ENCODE measurements at regions not wholly inside any gene's neighbourhood (a gene's known extent, or its start where the extent isn't known, plus 50 kb on each side); places are given as distances from the start of the nearest gene placed in this dataset.

GRCh38 chr9:113692256-113692655 is 183.9 kb upstream of the ZNF618 start:
- DNase-seq, result no peak
- in situ Hi-C loops (cut with HindIII; ENCODE audit: low pct_ligation_motif_present, low pct_unique_long_range_greater_than_20kb, low sequenced_read_pairs), result no loop called here

DNA sequence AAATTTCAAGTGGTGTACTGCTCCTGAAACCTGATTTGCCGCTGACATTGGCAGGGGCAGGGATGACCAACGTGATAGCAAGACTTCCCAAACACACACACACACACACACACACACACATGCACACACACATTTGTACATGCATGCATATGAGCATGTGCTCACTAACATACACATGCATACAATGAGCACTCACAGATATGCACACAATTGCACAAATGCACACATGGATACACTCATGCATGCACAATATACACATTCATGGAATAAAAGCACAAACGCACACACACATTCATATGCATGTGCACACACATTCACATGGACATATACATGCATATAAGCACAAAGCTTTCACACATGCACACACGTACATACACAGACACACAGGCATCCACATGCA is 181.2 kb upstream of the ZNF618 start:
- DNase-seq, result no peak
- in situ Hi-C loops (cut with HindIII; ENCODE audit: low pct_ligation_motif_present, low pct_unique_long_range_greater_than_20kb, low sequenced_read_pairs), result no loop called here

DNA sequence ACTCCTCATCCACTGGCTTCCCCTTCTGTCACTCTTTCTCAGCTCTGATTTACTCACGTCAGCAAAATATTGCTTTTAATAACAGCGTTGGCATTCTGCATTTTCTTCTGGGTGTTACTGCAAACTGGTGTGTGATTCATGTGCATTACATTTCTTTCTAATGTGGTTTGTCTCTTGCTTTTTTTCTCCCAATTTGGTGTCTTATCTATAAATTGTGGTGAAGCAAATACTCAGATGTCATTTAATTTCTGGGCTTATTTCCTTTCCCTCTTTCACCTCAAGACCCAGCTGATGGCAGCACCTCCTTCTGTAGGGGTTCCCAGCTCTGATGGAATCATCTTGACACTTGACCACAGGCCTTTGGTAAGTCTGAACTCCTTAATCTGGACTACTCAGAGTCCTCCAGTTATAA is 180.7 kb upstream of the ZNF618 start:
- no peak for DNase-seq
- in situ Hi-C loops (cut with HindIII; ENCODE audit: low pct_ligation_motif_present, low pct_unique_long_range_greater_than_20kb, low sequenced_read_pairs), result no loop called here

GRCh38 chr9:113695901-113696300 is 180.2 kb upstream of the ZNF618 start:
- DNase-seq, result no peak
- in situ Hi-C loops (cut with HindIII; ENCODE audit: low pct_ligation_motif_present, low pct_unique_long_range_greater_than_20kb, low sequenced_read_pairs), result no loop called here

- DNase-seq, result no peak
- in situ Hi-C loops (cut with HindIII; ENCODE audit: low pct_ligation_motif_present, low pct_unique_long_range_greater_than_20kb, low sequenced_read_pairs), result no loop called here
Observed at GRCh38 chr9:113701774-113702755, 174.0 kb upstream of the ZNF618 start.

DNA sequence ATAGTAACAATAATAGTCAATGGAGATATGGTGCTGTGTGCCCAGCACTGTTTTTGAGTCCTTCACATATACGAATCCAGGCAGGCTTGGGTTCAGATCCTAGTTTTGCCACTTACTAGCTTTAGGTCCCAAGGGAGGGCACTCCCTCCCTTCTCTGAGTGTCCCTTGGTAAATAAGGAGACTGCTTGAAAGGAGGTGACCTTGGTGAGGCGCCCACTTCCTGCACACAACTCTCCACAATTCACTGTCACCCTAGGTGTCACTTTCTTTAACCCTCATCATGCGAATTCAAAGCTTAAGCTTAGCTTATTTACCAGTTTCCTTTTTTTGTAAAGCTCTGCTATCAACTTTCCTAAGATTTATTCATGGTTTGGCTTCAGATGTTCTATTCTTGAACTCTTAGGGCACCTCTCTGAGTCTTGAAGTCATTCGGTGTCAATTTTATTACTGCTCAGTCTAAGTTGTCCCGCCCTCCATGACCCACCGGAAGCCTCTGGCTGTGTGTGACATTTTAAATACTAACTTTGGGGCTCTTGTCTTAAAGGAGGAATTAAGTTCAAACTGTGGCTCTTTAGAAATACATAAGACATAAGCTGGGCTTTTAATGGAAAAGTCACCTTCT is 170.7 kb upstream of the ZNF618 start:
- DNase-seq, result no peak
- in situ Hi-C loops (cut with HindIII; ENCODE audit: low pct_ligation_motif_present, low pct_unique_long_range_greater_than_20kb, low sequenced_read_pairs), result no loop called here

DNA sequence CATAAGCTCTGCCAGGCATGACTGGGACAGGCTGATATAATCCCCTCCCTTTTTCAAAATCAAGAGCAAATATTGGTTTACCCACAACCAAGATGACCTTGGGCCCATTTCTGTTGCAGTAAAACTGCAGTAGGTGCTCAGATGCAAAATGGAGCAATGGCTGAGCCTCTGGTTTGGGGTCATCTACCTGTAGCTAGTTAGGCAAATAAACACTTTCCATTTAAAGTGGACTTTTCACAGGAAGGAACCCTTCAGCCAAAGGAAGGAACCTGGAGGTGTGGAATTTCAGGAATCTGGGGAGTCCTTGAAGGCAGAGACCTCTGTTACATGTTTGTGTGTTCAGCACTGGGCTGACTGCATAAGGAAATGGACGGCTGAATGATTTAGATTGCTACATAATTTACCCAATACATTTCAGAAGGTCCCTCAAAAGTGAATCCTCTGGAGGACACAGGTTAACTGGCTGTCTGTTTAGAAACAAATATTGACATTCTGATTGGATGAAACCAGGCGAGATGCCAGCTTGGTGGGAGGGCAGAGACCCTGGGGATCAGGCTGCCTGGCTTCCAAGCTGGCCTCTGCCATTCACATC is 170.1 kb upstream of the ZNF618 start:
- no peak for DNase-seq
- in situ Hi-C loops (cut with HindIII; ENCODE audit: low pct_ligation_motif_present, low pct_unique_long_range_greater_than_20kb, low sequenced_read_pairs), result no loop called here

DNA sequence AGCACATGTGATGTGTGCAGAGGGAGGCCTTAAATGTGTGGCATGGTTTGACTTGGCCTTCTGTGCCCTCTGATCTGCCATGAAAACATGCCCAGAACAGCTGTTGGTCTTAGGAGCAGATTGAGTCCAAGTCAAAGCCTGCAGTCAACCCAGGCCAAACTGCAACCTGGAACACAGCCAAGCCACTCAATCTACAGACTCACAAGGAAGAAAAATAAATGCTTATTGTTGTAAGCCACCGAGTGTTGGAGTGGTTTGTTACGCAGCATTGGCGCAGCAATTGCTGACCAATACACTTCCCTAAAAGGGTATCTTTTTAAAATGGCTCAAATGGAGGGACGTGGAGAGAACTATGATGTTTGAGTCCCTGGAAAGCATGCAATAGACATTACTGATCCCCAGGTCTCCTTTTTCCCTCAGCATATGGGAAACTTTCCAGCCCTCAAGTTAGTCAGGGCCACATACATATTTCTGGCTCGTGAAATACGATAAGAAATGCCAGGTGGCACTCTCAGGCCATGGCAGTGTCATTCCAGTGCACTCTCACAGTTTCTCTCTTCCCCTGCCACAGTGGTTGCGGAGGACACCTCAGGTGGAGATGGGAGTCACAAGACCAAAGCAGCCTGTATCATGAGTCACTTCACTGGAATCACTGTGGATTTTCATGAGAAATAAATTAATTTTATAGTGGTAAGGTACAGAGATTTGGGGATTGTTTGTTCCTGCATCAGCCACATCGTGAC is 168.0 kb upstream of the ZNF618 start:
- no peak for DNase-seq
- in situ Hi-C loops (cut with HindIII; ENCODE audit: low pct_ligation_motif_present, low pct_unique_long_range_greater_than_20kb, low sequenced_read_pairs), result no loop called here

DNA sequence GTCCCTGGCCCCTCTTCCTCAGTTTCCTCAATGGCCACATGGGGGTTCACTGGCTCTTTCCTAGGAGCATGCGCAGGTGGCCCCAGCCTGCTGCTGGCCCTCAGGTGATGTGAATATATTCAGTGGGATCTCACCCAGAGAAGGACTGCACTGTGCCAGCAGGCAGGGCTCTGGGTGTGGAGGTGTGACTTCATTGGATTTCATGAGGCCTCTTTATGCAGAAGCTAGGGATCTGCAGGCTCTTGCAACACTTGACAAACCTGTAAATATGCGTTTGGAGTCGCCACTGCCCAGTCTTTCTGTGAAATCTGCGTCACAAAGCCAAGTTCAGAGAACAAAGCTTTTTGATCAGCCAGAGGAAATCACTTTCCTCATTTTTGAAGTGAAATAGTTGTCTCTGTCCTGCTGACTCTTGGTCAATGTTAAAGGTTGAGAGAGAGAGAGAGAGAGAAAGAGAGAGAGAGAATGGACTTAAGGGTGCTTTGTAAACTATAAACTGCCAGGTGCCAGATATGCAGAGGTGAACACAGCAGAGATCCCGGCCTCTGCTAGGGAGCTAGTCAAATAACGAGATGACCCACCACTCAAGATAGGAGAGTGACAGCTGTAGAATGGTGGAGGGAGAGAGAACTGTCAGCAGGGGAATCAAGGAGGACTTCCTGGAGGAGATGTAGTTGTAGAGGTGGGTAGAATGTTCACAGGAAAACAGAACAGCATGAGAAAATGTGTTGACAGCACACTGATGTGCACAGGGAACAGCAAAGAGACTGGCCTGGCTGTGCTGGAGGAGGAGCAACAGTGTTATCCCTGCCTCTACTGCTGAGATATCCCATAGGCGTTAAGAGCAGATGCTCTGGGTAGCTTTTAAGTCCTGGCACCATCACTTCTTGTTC is 167.0 kb upstream of the ZNF618 start:
- DNase-seq, result no peak
- in situ Hi-C loops (cut with HindIII; ENCODE audit: low pct_ligation_motif_present, low pct_unique_long_range_greater_than_20kb, low sequenced_read_pairs), result no loop called here

GRCh38 chr9:113709721-113710120 is 166.4 kb upstream of the ZNF618 start:
- in situ Hi-C loops (cut with HindIII; ENCODE audit: low pct_ligation_motif_present, low pct_unique_long_range_greater_than_20kb, low sequenced_read_pairs), result no loop called here
- DNase-seq, result no peak

- no peak for DNase-seq
- in situ Hi-C loops (cut with HindIII; ENCODE audit: low pct_ligation_motif_present, low pct_unique_long_range_greater_than_20kb, low sequenced_read_pairs), result no loop called here
Observed at GRCh38 chr9:113711251-113711650, 164.9 kb upstream of the ZNF618 start.

DNA sequence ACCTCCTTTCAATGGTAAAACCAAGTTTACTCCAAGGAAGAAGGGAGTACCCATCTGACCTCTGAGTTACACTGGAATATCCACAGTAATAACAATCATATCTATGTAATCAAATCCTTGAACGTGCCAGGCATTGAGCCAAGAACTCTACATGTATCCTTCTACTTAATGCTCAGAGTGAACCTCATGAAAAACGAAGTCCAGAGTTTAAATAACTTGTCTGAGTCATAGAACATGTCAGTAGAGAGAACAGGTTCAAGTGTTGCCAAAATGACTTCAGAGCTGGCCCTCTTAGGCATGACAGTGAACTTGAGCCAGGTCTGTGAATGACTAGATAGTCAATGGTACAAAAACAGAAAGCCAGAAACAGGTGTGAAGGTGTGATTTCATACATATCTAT is 164.1 kb upstream of the ZNF618 start:
- no peak for DNase-seq
- in situ Hi-C loops (cut with HindIII; ENCODE audit: low pct_ligation_motif_present, low pct_unique_long_range_greater_than_20kb, low sequenced_read_pairs), result no loop called here

DNA sequence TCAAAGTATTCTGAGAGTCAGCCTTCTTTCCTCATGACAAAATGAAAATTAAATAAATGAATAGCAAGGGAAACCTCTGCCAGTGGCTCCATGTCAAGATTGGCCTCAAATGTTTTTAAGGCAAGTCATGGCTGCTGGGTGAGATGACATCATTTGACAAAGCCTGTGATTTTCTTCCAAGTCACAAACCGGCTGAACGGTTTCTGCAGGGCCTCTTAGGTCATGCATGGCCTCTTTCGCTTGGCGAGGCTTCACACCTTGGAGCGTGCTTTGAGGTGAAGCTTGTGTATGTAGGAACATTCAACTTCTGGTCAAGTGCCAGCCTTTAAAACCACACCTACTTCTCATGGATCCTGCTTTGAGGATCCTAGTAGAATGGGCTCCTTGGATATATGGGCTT is 161.0 kb upstream of the ZNF618 start:
- in situ Hi-C loops (cut with HindIII; ENCODE audit: low pct_ligation_motif_present, low pct_unique_long_range_greater_than_20kb, low sequenced_read_pairs), result no loop called here
- peak; percentile 34 for DNase-seq

- in situ Hi-C loops (cut with HindIII; ENCODE audit: low pct_ligation_motif_present, low pct_unique_long_range_greater_than_20kb, low sequenced_read_pairs), result no loop called here
- no peak for DNase-seq
Observed at GRCh38 chr9:113719919-113720318, 156.2 kb upstream of the ZNF618 start.

DNA sequence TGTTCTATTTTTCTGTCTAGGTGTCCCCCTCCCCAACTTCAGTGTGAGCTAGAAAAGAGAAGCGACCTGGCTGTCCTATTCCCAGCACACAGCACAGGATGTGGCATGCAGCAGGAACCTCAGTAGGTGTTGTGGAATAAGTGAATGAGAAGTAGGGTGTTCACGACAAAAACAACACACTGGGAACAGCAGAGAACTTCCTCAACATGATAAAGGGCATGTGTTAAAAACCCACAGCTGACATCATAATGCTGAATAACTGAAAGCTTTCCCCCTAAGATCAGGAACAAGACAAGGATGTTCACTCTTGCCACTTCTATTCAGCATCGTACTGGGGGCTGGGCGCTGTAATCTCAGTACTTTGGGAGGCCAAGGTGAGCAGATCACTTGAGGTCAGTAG is 155.6 kb upstream of the ZNF618 start:
- in situ Hi-C loops (cut with HindIII; ENCODE audit: low pct_ligation_motif_present, low pct_unique_long_range_greater_than_20kb, low sequenced_read_pairs), result no loop called here
- no peak for DNase-seq

GRCh38 chr9:113721856-113722255 is 154.3 kb upstream of the ZNF618 start:
- no peak for DNase-seq
- in situ Hi-C loops (cut with HindIII; ENCODE audit: low pct_ligation_motif_present, low pct_unique_long_range_greater_than_20kb, low sequenced_read_pairs), result no loop called here

DNA sequence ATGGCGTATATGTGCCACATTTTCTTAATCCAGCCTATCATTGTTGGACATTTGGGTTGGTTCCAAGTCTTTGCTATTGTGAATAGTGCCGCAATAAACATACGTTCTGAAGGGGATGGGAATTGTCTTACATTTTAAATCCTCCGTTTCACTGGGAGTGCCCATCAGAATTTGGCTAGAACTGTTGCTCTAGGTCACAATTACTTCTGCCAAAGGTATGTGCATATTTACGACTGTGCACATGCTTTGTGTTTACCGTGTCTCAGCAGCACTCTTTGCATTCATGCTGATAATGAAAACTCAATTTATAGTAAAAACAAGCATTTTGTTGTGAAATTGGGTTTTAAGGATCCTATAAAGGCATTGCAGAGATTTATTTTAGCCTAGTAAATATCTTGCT is 151.9 kb upstream of the ZNF618 start:
- DNase-seq, result no peak
- in situ Hi-C loops (cut with HindIII; ENCODE audit: low pct_ligation_motif_present, low pct_unique_long_range_greater_than_20kb, low sequenced_read_pairs), result no loop called here

DNA sequence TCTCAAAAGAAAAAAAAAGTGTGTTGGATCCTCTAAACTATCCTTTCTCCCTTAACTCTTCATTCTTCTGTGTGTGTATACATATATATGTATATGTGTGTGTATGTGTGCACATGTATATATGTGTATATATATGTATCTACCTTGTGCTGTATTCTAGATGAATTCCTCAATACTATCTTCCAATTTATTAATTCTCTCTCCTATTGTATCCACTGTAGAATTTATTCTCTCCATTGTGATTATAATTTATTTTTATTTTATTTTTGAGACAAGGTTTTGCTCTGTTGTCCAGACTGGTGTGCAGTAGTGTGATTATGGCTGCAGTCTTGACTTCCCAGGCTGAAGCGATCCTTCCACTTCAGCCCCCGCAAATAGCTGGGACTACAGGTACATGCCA is 147.1 kb upstream of the ZNF618 start:
- no peak for DNase-seq
- in situ Hi-C loops (cut with HindIII; ENCODE audit: low pct_ligation_motif_present, low pct_unique_long_range_greater_than_20kb, low sequenced_read_pairs), result no loop called here
